Frontal cortex (tissue), 3 donors: ENCODE measurements at regions not wholly inside any gene's neighbourhood (a gene's known extent, or its start where the extent isn't known, plus 50 kb on each side); places are given as distances from the start of the nearest gene placed in this dataset.

ENCODE experiments used
- DNase-seq, 2 donors: peaks; one replicate each; pipeline ENCODE4 v3.0.0; 2012; ENCODE audit warnings: low spot score in 2 of 2
- FAIRE-seq: peaks from 2 replicates; lab custom pipeline; 2012; peaks lifted over from hg19 to GRCh38; lab: Jason Lieb, UNC
- donor health status: control.
- donor health status: control.
- donor health status: control.

- no peak for DNase-seq
- no peak for FAIRE-seq
Measured at GRCh38 chr4:96839441-96839840, 999.5 kb downstream of the PDHA2 start.

- DNase-seq (no peak), FAIRE-seq (no peak)
Measured at GRCh38 chr4:96841801-96842200, 1001.9 kb downstream of the PDHA2 start.

DNA sequence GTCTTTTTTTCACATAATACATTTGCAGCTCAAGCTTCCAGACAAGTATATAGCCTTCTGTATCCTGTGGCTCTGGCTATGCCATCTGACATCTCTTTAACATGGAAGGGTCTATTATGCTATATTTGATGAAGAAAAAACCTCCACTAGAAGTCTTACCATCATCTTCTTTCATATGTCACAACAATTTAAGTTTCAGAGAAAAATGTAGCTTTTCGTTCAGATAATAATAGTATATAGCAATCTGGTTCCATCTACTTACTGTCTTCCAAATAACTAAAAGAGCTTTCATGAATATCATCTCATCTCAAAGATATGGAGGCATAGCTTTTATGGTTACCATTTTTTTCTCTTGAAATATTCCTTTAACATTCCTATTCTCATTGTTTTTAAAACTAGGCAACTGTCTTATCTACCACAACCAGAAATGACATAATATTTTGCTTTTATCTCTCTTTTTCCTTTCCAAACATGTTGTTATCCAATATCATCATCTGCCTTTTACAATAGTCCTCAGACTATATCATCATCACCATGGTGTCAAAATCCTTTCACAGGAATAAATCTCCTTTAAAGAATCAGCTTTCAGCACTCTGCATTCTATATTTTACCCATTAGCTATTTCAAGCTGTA lies 1005.1 kb downstream of the PDHA2 start:
- DNase-seq (no peak), FAIRE-seq (no peak)

DNA sequence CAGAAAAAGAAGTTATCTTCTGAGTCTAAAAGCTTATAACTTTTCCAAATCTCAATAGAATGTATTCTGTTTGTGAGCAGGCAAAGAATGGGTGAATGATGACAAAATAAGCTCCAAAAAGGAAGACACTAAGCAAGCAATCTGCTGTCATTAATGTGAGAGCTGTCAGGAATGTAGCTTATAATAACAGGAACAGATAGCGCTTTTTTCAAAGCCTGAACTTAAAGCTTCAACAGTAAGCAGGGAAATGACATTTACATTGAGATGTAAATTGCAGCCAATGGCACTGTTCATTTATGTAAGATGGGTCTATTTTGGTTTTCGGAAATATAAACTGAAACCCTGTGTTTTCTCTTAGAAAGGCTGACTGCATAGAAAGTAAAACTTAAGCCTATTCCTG lies 1005.9 kb downstream of the PDHA2 start:
- FAIRE-seq (no peak), DNase-seq (no peak)

DNA sequence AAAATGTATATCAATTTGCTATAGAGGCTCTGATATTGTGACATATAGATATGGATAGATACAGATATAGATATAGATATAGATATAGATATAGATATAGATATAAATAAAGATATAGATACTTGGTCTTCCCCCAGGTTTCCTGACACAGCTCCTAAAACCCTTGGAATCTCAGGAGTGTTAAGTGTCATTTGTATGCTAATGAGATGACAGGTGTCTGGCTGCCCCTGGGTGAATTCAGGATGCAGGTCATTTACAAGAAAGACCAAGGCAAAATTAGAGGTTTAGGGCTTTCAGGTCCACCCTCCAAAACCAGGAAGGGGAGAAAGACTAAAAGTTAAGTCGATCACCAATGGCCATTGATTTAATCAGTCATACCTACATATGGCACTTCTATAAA lies 1034.8 kb downstream of the PDHA2 start:
- FAIRE-seq (no peak), DNase-seq (no peak)

GRCh38 chr4:96879527-96879926 lies 1039.6 kb downstream of the PDHA2 start:
- no peak for FAIRE-seq

DNA sequence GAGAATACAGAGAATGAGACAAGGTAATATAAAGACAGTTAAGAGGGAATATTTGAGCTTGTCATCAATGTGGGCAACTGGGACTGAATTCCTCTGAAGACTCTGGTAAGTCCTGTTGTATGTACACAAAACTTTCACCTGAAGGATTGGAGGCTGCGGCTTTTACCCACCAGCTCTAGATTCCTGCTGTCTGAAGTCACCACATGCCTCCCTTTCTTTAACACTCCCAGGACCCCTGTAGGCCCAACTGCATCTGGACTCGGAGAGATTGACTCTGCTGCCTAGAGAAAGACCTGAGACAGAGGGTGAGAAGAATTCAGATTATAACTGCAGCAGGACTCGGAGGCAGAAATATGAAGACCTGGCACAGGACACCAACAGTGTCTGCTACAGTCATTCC lies 1048.0 kb downstream of the PDHA2 start:
- FAIRE-seq (no peak), DNase-seq (no peak)

More at GRCh38 chr4:96879527-96879926, 1039.6 kb downstream of the PDHA2 start:
- no peak for DNase-seq

GRCh38 chr4:96894621-96895020 lies 1054.7 kb downstream of the PDHA2 start:
- DNase-seq (no peak), FAIRE-seq (no peak)

- DNase-seq (no peak), FAIRE-seq (peak; percentile 81)
Measured at GRCh38 chr4:96895826-96896225, 1055.9 kb downstream of the PDHA2 start.

DNA sequence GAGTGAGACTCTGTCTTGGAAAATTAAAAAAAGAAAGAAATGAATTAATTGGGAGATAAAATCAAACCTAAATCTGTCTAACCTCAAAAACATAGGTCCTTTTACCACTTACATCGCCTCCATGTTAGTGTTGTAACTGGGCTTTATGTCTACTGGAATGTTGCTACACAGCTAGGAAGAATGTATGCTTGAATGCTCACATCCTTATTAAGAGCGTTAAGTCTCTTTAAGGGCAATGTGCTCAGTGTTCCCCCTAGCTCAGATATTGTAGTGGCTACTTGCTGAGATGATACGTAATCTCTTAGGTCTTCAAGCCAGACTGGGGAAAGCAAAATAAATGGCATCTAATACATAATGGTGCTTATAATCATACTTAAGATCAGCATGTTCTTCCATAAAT lies 1072.8 kb downstream of the PDHA2 start:
- DNase-seq (no peak), FAIRE-seq (no peak)

- DNase-seq, result peak in 1 of 2 donors; percentile 1
- FAIRE-seq, result no peak
Measured at GRCh38 chr4:96913441-96914080, 1073.7 kb downstream of the PDHA2 start.

DNA sequence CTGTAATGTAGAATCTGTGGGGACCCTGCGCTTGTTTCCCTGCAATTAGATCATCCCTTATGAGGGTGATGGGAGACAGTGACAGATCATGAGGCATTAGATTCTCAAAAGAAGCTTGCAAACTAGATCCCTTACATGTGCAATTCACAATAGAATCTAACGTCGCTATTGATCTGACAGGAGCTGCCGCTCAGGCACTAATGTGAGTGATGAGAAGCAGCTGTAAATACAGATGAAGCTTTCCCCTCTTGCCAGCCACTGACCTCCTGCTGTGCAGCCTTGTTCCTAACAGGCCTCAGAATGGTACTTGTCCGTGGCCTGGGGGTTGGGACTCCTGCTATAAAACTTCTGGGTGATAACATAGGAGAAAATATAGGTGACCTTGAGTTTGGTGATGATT lies 1076.8 kb downstream of the PDHA2 start:
- DNase-seq, result no peak
- no peak for FAIRE-seq

- FAIRE-seq (no peak), DNase-seq (no peak)
Measured at GRCh38 chr4:96936886-96937285, 1097.0 kb downstream of the PDHA2 start.

DNA sequence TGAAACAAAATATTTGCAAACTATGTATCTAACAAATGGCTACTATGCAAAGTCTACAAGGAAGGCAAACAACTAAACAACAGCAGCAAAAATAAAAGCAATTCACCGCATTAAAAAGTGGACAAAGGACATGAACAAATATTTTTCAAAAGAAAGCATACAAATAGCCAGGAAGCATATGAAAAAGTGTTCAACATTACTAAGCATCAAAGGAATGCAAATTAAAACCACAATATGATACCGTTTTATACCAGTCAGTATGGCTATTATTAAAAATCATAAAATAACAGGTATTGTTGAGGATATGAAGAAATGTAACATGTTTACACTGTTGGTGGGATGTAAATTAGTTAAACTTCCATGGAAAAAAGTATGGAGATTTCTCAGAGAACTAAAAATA lies 1106.7 kb downstream of the PDHA2 start:
- FAIRE-seq (no peak), DNase-seq (no peak)

DNA sequence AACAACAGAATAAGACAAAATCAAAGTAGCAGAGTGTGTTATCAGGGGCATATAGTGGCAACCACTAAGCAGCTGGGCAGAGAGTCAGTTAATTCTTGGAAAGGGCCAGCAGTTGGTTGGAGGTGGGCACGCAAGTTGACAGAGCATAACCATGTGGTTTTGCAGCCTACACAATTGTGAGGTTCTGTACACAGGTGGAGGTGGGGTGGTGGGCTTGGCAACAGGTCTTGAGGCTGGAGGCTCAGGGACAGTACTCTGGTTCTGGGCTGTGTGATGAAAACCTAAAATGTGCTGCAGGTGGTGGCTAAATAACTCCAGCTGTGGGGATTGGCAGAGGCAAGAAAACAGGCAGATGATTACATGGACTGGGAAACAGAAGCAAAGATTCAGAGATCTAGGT lies 1112.7 kb downstream of the PDHA2 start:
- no peak for FAIRE-seq

DNA sequence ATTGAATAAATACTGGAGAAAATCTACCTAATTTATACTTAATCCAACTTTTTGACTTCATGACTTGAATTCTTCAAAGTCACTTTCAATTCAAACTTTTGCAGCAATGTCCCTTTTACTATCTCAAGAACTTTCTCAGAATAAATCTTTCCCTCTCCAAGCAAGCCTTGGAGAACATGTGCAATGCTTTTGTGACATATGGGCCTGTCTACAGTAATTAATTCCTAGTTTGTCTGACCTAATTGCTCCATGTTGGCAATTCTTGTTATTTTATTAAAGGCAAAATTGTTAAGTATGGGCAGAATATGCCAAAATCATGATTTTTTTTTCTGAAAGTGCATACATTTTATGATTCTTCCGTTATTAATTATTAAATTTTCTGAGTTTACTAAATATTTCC lies 1115.3 kb downstream of the PDHA2 start:
- FAIRE-seq (no peak), DNase-seq (no peak)

More for the DNA sequence above, 1112.7 kb downstream of the PDHA2 start:
- DNase-seq, result no peak

- no peak for DNase-seq
- FAIRE-seq, result no peak
Measured at GRCh38 chr4:96955691-96956090, 1115.8 kb downstream of the PDHA2 start.

- peak; percentile 37 for FAIRE-seq
- DNase-seq, result no peak
Measured at GRCh38 chr4:96969455-96969854, 1129.6 kb downstream of the PDHA2 start.

DNA sequence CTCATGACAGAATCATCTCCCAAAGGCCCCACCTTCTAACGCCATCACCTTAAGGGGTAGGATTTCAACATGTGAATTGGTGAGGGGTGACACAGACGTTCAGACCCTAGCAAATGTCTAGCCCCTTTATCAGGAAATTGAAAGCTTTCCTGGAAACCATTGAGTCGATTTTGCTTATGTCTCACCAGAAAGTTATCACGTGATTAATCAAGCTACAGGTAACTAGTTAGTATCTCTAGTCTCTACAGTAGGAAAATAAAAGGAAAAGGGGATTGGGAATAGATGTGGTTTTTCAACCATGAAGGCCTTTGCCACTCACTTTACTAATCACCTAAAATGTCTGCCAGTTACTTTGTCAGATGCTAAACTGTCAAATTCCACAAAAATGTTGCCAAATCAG lies 1133.0 kb downstream of the PDHA2 start:
- FAIRE-seq (no peak), DNase-seq (no peak)

DNA sequence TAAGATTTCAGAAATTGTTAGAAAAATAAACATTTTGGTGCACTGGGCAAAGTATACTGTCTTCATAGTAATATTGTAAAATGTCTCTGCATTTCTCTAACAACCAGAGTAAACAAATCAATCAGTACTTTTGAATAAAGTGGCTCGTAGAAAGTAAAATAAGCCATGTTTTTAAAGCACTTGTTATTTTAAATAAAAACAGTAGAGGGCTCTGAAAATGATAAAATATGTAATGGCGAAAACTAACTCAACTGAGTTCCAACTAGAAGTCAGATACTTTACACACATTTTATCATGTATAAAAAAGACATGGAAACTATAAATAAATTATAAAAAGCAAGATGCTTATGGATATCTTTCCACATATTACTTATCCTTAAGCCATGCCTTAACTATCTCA lies 1134.4 kb downstream of the PDHA2 start:
- FAIRE-seq (no peak), DNase-seq (no peak)

DNA sequence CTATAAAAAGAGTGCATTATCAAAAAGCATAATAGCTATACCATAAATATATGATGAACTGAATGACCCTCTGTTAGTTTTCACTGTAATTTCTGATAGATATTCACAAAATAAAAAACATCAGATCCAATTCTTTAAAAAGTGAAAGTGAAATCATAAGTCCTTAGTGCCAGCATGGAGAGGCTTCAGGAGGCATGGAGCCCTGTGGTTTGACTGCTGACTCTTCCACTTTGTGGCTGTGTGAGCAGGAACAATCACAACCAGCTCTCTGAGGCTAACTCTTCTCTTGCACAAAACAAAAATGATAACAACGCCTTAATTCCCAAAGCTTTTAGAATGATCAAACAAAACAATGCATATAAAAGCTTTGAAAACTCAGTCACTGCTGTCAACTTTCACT lies 1143.9 kb downstream of the PDHA2 start:
- FAIRE-seq, result no peak
- no peak for DNase-seq

- no peak for FAIRE-seq
- no peak for DNase-seq
Measured at GRCh38 chr4:96986816-96987215, 1146.9 kb downstream of the PDHA2 start.
